Adrenal gland (tissue), 9 donors: ENCODE measurements at regions not wholly inside any gene's neighbourhood (a gene's known extent, or its start where the extent isn't known, plus 50 kb on each side); places are given as distances from the start of the nearest gene placed in this dataset.

Source experiments
- DNase-seq, 7 donors: peaks; one replicate each; pipeline ENCODE4 v3.0.0-alpha.2; 2019 to 2020
- H3K27ac ChIP-seq, 5 donors: fragments of 200-600 bp; sonication (generic) in 4 of 5; 1 replicate in 3 of 5; 2 replicates in 2 of 5; pipeline versions ENCODE4 v1.5.1 to v1.8.0; 2016 to 2020; ENCODE audit warnings: mild to moderate bottlenecking in 1 of 5
- H3K27me3 ChIP-seq: fragments of 200-600 bp; 2 replicates; pipeline ENCODE4 v1.8.0; 2021
- H3K36me3 ChIP-seq, 2 donors: fragments of 200-600 bp; replicated peaks in 1 of 2; 1 replicate in 1 of 2; 2 replicates in 1 of 2; pipeline versions ENCODE4 v1.5.1 to v1.8.0; 2018 to 2022
- H3K4me1 ChIP-seq, 2 donors: fragments of 200-600 bp; replicated peaks in 1 of 2; 1 replicate in 1 of 2; 2 replicates in 1 of 2; pipeline versions ENCODE4 v1.5.1 to v1.8.0; 2018 to 2021
- H3K4me3 ChIP-seq, 4 donors: fragments of 200-600 bp; sonication (generic) in 3 of 4; one replicate each; pipeline ENCODE4 v1.5.1; 2016 to 2018
- H3K9me3 ChIP-seq, 3 donors: fragments of 200-600 bp; sonication (generic) in 1 of 3; replicated peaks in 1 of 3; 1 replicate in 2 of 3; 2 replicates in 1 of 3; pipeline versions ENCODE4 v1.5.1 to v1.8.0; 2016 to 2021
- CTCF ChIP-seq, 6 experiments: fragments of 450-650 bp in 4 of 6; fragments of 200-600 bp in 2 of 6; sonication (generic) in 1 of 6; IDR thresholded peaks; 1 replicate in 5 of 6; 2 replicates in 1 of 6; pipeline versions ENCODE4 v1.5.1 to v1.8.0; 2016 to 2021; ENCODE audit warnings: antibody characterized with exemption in 6 of 6, mild to moderate bottlenecking in 2 of 6, moderate library complexity in 1 of 6
- POLR2A ChIP-seq, 2 donors: fragments of 450-650 bp; IDR thresholded peaks; one replicate each; pipeline ENCODE4 v1.6.1; 2017; ENCODE audit warnings: antibody characterized with exemption in 2 of 2, mild to moderate bottlenecking in 2 of 2, moderate library complexity in 1 of 2
- WGBS, 4 donors: extraction: QIAGEN DNeasy Blood & Tissue Kit in 2 of 4; methylation state at CpG; one replicate each; pipeline versions ENCODE4 v1.1.5 to v1.1.7; 2013 to 2017; 5-methylcytosine and 5-hydroxymethylcytosine counted together
- intact Hi-C, 2 donors: fragments of 100-400 bp; cut with DNase I; formaldehyde crosslinking; loops; one replicate each; pipeline versions ENCODE4 v1.14.1 to v1.15.0; 2022 to 2023
- donor health status: healthy with polysubstance abuse.
- donor health status: Bipolar disorder and iron deficiency.
- donor health status: DM: yes; HTN: yes; CAD: no.
- donor health status: DM: no; HTN: no; CAD: no.
- donor health status: DM: no; HTN: no; CAD: no.

- peaks cover 0 to 4% of the 10 kb centered on the region in 2 donors for H3K4me1 ChIP-seq
- TF ChIP-seq CTCF (IDR thresholded peaks at IDR 0.05) (no peak), POLR2A (IDR thresholded peaks at IDR 0.05) (no peak)
- no peak overlapping the region for H3K27ac ChIP-seq
- no peaks in the 10 kb centered on the region for H3K36me3 ChIP-seq
- no peaks in the 10 kb centered on the region for H3K9me3 ChIP-seq
- no peak overlapping the region for H3K4me3 ChIP-seq
- intact Hi-C loops = no loop called here
- 80 to 86% (median 82%) methylated on average over 6 to 7 of the region's 7 CpGs for WGBS, 4 donors
- no peak for DNase-seq
- H3K27me3 ChIP-seq = no peaks in the 10 kb centered on the region
These were observed 530.8 kb downstream of the SHQ1 start for GRCh38 chr3:72317491-72317890.

- WGBS, 4 donors = 89 to 97% (median 91%) methylated on average over 6 to 13 of the region's 13 CpGs
- intact Hi-C loops = no loop called here
- no peak for DNase-seq
- H3K4me1 ChIP-seq = peaks cover 0 to 4% of the 10 kb centered on the region in 2 donors
- H3K36me3 ChIP-seq = no peaks in the 10 kb centered on the region
- no peak overlapping the region for H3K27ac ChIP-seq
- TF ChIP-seq POLR2A (IDR thresholded peaks at IDR 0.05) (no peak), CTCF (IDR thresholded peaks at IDR 0.05) (no peak)
- H3K9me3 ChIP-seq = no peaks in the 10 kb centered on the region
- no peak overlapping the region for H3K4me3 ChIP-seq
- H3K27me3 ChIP-seq = no peaks in the 10 kb centered on the region
These were observed 531.6 kb downstream of the SHQ1 start for GRCh38 chr3:72316501-72317279.

GRCh38 chr3:72313308-72313707, 528.4 kb upstream of the PROK2 start:
- H3K4me3 ChIP-seq = no peak overlapping the region
- no peaks in the 10 kb centered on the region for H3K9me3 ChIP-seq
- peaks cover 0 to 24% of the 10 kb centered on the region in 2 donors for H3K4me1 ChIP-seq
- TF ChIP-seq CTCF (IDR thresholded peaks at IDR 0.05) = no peak
- TF ChIP-seq POLR2A (IDR thresholded peaks at IDR 0.05) = no peak
- no peaks in the 10 kb centered on the region for H3K27me3 ChIP-seq
- H3K36me3 ChIP-seq = no peaks in the 10 kb centered on the region
- no peak overlapping the region for H3K27ac ChIP-seq
- DNase-seq = no peak
- intact Hi-C loops = no loop called here
- WGBS, 4 donors = 93 to 100% (median 100%) methylated on average over 1 of the region's 1 CpG

GRCh38 chr3:72312339-72312738, 527.4 kb upstream of the PROK2 start:
- no peaks in the 10 kb centered on the region for H3K27me3 ChIP-seq
- H3K4me3 ChIP-seq = no peak overlapping the region
- intact Hi-C loops = no loop called here
- no peak overlapping the region for H3K27ac ChIP-seq
- H3K9me3 ChIP-seq = no peaks in the 10 kb centered on the region
- H3K4me1 ChIP-seq = peaks cover 0 to 24% of the 10 kb centered on the region in 2 donors
- DNase-seq = no peak
- 65 to 86% (median 83%) methylated on average over 6 of the region's 6 CpGs for WGBS, 4 donors
- no peaks in the 10 kb centered on the region for H3K36me3 ChIP-seq
- no peak for TF ChIP-seq CTCF (IDR thresholded peaks at IDR 0.05)
- no peak for TF ChIP-seq POLR2A (IDR thresholded peaks at IDR 0.05)
